AG09319 (cell line): ENCODE measurements at regions not wholly inside any gene's neighbourhood (a gene's known extent, or its start where the extent isn't known, plus 50 kb on each side); places are given as distances from the start of the nearest gene placed in this dataset.

Experiments used
- DNase-seq: peaks from one replicate; pipeline ENCODE4 v3.0.0-alpha.2; 2010; ENCODE audit warnings: low read depth; ENCODE audit errors: extremely low read depth
- TF ChIP-seq, protein P1 (sequence below): IDR thresholded peaks from 2 replicates; pipeline ENCODE4 v1.5.1; 2011; ENCODE audit warnings: low read depth, mild to moderate bottlenecking, inconsistent platforms, low read length, moderate library complexity

DNA sequence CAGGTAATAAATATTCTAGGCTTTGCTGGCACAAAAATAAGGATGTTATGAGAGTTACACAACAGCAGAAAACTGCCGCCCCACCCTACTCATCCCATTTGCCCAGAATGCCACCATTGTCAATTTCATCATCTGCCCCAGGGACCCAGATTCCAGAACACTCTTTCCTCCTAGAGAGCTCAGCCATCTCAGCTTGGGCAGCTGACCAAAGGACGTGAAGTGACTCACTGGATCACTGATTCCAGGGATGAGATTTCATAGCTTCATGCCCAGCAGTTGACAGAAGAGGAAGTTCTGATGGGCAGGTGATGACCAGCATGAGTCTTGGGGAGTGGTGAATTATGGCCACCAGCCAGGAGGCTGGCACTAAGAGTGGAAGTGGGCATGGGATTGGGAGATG lies 450.3 kb downstream of the RMST start:
- TF ChIP-seq, protein P1, sequence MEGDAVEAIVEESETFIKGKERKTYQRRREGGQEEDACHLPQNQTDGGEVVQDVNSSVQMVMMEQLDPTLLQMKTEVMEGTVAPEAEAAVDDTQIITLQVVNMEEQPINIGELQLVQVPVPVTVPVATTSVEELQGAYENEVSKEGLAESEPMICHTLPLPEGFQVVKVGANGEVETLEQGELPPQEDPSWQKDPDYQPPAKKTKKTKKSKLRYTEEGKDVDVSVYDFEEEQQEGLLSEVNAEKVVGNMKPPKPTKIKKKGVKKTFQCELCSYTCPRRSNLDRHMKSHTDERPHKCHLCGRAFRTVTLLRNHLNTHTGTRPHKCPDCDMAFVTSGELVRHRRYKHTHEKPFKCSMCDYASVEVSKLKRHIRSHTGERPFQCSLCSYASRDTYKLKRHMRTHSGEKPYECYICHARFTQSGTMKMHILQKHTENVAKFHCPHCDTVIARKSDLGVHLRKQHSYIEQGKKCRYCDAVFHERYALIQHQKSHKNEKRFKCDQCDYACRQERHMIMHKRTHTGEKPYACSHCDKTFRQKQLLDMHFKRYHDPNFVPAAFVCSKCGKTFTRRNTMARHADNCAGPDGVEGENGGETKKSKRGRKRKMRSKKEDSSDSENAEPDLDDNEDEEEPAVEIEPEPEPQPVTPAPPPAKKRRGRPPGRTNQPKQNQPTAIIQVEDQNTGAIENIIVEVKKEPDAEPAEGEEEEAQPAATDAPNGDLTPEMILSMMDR: no peak
- no peak for DNase-seq

DNA sequence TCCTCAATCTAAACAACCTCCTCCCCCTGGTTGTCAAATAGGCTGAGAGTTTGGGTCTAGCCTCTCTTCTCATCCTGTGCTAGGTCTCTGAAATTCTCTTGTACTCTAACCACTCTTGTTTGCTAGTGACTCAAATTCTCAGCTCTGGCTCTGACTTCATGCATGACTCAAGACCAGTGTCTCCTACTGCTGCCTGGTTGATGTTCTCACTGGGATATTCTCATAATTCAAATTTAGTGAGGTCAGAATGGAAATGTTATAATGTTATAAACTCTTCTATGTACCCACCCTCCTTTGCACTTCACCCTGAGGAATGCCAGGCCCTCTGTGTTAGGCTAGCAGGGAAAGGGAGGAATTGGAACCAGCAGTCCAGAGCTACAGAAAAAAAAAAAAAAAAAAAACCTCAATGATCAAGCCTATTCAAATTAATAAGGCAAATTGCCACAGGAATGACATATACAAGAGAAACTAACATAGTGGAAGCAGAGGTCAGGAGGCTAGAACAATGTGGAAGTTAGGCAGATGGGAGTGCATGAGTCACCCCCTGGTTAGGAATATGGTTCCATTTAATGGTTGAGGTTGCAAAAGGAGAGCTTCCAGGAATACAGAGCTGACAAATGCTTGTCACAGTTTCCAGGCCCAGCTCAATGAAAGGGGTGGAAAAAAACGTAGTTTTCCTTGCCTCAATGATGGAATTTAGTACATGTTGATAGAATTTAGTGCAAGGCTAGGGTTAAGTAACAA lies 459.5 kb downstream of the RMST start:
- TF ChIP-seq, protein P1: no peak
- DNase-seq: peak; percentile 20

DNA sequence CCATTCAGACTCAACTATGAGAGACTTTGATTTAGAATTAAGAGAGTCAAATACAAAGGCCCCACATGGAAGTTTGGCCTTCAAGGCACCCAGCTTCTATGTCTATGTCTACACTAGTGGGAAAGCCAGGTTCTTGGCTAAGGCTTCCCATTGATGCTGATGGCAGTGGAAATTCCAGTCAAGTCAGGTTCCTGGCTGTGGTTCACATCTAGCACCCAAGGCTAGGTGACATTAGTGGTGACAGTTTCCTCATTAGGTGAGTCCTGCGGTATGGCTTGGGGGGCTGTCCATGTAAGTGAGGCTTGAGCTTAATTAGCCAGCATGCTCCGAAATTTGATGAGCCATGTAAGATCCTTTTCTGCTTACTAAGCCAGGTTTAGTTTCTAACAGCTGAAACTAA lies 460.9 kb downstream of the RMST start:
- TF ChIP-seq, protein P1: no peak
- DNase-seq: no peak

DNA sequence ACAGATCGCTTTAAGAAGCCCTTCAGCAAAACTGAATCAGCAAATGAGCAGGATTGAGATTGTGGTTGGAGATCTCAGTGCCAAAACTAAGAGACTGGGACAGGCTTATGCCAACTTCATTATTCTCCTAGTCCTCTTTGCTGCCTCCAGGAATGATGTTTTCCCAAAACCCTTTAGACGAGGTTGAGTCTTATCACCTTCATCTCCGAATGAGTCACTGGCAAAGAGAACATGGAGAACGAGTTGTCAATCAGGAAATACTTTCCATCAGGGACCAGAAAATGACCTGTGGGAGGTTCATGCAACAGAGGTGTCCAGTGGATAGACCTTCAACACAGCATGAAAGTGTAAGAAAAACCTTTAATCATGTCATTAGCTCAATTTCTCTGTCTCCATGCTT lies 461.5 kb downstream of the RMST start:
- DNase-seq: no peak
- TF ChIP-seq, protein P1: no peak

DNA sequence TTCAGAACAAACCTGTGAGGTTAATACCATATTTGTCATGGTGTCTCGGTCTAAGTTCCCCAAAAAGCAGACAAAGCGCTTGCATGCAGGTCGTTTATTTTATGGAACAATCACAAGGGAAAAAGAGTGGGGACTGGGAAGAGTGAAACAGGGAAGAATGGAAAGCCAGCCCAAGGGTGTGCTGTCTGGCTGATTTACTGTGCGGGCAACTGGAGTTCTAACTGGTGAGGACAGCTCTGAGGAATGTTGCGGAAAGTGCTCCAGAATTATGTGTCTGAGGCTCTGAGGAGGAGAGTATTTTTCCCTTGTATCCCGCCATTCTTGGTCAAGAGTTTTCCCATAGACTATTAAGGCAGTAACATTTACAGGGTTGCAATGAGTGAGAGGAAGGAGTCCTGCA lies 465.4 kb downstream of the RMST start:
- TF ChIP-seq, protein P1: no peak

DNA sequence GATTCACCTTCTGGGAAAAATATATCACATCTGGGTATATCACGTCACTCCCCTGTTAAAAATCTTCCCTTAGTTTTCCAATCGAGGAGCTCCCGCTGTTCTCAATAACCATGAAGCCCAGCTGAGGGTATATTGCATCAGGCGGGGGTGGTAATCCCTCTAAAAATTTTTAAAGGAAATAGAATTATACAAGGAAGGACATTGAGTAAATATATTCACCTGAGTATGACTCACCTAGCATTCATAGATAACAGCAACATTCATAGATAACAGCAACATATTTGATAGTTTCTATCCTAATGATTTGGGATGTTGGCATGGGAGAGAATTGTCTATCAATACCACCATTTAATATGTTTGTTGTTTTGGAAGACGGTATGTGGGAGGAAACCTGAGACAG lies 473.6 kb downstream of the RMST start:
- TF ChIP-seq, protein P1: no peak

More for the DNA sequence above, 465.4 kb downstream of the RMST start:
- DNase-seq: no peak

DNA sequence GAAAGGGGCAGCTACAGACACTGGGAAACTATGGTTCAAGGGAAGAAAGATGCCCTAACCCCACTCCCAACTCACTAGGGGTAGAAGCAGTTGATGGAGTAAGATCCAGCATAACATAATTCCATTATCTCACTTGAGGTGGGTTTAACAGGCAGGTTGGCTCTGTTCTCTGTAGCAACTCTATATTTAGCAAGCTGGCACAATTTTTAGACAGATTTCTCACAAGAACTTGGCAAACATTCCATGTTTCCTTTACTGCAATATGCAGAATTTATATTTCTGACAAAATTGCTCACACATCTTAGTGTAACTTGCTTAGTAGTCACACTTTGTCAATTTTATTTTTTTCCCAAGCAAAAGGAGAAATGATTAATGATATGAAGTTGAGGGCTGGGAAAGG lies 475.4 kb downstream of the RMST start:
- no peak for DNase-seq
- TF ChIP-seq, protein P1: no peak

More for the DNA sequence above, 473.6 kb downstream of the RMST start:
- DNase-seq: no peak
